GM19025 (cell line): ENCODE measurements at regions not wholly inside any gene's neighbourhood (a gene's known extent, or its start where the extent isn't known, plus 50 kb on each side); places are given as distances from the start of the nearest gene placed in this dataset.

Source experiments
- ATAC-seq: cut with Tn5 transposase; IDR thresholded peaks from one replicate; pipeline ENCODE4 v1.9.1; 2021; ENCODE audit warnings: mild to moderate bottlenecking, low read depth, moderate library complexity; ENCODE audit not compliant: unreplicated experiment

DNA sequence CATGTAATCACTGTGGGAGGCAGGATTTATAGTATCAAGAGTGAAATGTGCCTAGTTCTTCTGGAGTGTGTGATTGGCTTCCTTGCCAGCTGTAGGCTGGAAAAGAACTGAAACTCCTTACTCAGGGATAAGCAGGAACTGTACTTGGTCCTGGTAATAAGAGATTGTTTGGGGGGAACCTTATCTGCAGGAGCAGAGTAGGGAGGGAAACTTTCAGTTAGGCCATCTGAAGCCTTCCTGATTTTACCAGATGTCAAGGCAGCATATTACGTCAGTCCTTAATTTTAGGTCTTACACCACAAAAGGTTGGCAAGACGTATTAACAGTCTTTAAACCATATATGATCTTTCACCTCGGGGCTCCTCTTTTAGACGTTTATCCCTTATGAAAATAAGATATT, 231.5 kb upstream of the FMR1 start:
- ATAC-seq = no peak

- ATAC-seq = no peak
Measured at GRCh38 chrX:147693511-147693910, 218.2 kb upstream of the FMR1 start.

- no peak for ATAC-seq
Measured at GRCh38 chrX:147699061-147699460, 212.7 kb upstream of the FMR1 start.

DNA sequence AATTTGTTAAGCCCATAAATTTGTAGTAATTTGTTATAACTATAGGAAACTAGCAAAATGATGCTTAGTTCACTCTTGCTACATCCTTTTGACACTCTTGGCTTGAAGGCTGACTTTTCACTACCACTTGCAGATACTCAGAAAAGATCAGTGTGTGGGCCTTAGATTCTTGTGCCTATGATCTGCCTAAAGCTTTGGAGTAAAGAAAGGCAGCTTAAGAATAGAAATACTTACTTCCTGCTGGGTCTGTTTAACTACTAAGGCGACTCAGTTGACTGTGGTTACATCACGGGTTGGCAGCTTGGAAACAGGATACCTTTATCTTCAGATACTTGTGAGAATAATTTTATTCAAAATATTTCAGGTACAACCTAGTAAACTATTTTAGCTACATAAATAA, 201.4 kb upstream of the FMR1 start:
- no peak for ATAC-seq

- no peak for ATAC-seq
Measured at GRCh38 chrX:147733369-147733768, 178.3 kb upstream of the FMR1 start.

DNA sequence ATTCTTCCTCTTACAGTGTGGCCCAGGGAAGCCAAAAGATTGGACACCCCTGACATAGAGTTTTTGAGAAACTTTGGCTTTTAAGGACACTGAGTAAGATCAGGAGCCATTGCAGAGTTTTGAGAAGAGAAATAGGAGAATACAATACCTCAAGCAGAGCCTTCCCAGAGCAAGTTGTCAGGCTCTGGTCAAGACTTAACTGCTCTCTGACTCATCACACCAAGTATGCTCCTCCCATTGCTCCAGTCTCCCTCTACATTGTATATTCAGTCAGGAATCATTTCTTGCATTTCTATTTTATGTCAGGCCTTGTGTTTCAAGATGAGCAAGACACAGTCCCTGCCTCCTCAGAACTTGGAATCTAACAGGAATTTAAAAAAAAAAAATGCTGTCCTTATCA, 176.4 kb upstream of the FMR1 start:
- ATAC-seq = no peak

DNA sequence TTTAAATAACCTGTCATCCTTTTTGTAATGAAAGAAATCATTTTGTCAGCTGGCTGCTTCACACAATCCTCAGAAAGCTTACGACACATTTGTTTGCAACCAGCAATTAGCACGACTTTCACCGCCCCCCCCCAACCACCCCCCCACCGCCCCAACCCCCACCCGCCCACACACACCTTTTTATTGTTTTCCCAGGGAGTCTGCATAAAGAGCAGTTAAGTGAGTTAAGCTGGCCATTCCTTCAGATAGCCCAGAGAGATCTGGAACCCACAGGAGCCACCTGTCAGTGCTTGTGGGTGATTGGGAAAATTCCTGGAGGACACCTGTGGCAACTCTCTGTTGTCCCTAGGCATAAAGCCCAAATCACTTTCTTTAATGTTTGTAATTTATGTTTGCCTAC, 175.7 kb upstream of the FMR1 start:
- no peak for ATAC-seq

DNA sequence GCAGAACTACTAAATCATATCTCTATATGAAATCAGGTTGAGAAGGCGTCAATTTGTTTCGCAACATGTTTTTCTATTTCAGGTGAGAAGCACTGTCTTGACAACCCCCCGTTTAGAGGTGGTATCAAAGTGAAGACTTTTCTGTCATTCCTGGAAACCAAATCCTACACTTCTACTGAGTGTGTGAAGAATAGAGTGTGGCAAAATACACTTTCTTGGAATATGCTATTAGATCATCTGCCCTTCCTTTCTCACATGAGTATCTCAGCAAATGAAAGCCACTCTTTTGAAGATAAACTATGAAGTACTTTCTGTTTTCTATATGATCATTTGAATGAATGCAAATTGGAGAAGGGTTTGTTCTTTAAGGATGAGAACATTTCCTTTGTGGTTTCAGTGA, 174.0 kb upstream of the FMR1 start:
- no peak for ATAC-seq

- ATAC-seq = no peak
Measured at GRCh38 chrX:147738265-147738664, 173.5 kb upstream of the FMR1 start.

- no peak for ATAC-seq
Measured at GRCh38 chrX:147739196-147739595, 172.5 kb upstream of the FMR1 start.

DNA sequence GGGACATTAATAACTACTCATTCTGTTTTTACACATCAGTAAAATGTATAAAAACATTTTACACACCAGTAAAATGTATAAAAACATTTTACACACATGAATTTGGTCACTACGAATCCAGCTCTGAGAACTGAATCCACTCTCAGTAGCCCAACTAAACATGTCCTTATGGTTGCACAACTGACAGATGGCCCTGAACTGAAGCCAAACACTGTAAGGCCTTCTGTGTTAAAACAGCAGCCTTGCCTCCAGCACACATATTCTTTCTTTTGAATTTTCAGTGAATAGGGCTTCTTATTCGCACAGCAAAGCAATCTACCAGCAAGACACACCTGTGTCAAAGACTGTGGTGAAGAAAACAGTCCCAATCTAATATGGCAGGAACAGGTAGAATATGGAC, 169.9 kb upstream of the FMR1 start:
- no peak for ATAC-seq

DNA sequence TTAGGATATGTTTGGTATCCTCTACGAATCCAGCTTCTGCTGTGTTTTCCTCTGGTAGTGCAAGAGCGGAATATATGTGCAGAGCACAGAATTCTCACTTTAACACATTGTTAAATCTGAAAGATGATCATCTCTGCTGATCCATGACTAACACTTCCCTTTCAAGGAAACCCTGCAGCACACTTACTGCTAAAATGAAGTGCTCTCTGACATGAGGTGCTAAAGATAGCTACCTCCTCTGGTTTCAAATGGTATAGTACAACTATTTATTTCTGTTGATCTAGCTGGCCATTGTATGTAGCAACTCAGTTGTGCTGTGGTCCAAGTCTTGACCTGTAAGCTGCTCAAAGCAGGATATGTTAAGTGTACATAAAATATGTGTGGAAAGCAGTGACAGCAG, 162.4 kb upstream of the FMR1 start:
- no peak for ATAC-seq

GRCh38 chrX:147757750-147758149, 154.0 kb upstream of the FMR1 start:
- no peak for ATAC-seq

GRCh38 chrX:147763131-147763530, 148.6 kb upstream of the FMR1 start:
- no peak for ATAC-seq

DNA sequence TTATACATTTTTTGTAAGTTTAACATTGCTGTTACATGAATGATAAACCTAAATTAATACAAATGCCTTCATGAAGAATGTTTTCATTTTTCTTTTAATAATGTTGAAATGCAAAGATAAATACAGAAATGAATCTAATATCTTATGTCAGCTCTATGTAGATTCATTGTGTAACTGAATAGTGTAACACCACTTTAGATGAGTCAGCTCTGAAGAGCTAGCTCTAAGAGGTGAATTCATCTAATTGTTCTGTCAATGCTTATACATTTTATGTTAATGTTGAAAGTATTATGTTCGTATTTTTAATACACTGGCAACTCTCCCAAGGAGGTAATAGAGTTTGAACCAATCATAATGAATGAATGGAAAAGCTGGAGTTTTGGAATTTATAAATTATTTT, 146.9 kb upstream of the FMR1 start:
- ATAC-seq = no peak

GRCh38 chrX:147770858-147771257, 140.9 kb upstream of the FMR1 start:
- no peak for ATAC-seq

GRCh38 chrX:147776988-147777387, 134.7 kb upstream of the FMR1 start:
- ATAC-seq = no peak

DNA sequence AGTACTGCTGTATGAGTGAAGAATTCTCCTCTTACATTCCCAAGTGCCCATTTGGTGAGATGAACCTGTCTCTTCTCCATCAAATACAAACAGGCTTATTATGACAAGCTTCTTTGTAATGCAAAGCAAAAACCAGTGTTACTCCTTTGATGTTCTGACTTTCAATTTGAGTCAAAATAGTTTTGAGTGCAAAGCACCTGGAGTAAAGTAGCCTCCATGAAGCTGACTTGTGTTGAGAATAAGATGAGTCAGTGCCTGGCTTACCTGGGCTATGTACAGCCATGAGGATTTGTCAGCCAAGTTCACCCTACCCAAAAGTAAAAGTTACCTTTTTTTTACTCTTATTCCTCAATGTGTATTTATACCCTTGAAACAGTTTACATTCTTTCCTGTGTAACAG, 132.5 kb upstream of the FMR1 start:
- ATAC-seq = no peak

DNA sequence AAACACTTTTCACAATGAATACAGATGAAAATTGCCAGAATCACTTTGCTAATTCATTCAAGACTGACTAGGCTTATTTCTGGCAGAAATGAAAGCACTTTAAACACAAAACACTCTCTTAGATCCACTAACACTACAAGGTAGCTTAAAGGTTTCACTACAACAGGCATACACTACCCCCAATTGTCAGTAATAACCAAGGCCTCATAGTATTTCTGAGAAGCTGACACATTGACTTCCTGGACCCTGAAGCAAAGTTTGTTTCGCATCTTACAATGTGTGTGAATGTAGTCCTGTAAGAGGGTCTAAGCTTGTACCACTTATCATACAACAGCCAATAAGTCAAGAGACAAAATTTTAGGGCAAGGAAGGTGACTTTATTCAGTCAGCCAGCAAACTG, 129.9 kb upstream of the FMR1 start:
- ATAC-seq = no peak

- no peak for ATAC-seq
Measured at GRCh38 chrX:147788641-147789350, 122.9 kb upstream of the FMR1 start.

DNA sequence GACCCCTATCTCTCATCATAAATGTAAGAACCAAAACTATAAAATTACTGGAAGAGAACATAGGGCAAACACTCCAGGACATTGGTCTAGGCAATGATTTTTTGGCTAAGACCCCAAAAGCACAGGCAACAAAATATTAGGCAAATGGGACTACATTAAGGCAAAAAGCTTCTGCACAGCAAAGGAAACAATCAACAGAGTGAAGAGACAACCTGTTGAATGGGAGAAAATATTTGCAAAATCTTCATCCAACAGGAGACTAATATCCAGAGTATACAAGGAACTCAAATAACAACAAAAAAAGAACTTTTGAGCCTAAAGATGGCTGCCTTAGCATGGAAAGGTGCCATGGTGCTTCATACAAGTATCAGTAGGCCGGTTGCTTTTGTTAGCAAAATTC, 111.1 kb upstream of the FMR1 start:
- ATAC-seq = no peak

DNA sequence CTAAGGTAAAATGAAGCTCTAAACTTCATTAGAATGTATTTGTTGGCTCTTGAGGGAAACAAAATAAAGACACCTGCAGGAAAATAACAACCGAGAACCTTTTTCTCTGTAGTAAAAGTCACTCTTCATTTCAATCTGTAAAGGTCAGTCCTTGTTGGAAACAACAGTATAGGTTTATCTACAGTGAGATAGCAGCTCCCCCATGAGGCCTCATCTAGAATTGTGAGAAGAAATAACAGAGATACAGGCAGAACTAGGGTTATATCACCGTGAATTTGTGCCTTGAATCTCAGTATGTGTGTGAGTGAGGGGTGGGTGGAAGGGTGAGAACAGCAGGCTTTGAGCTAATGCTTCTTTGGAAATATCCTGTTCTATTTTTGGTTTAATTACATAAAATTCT, 107.8 kb upstream of the FMR1 start:
- ATAC-seq = no peak

- no peak for ATAC-seq
Measured at GRCh38 chrX:147811803-147812202, 99.9 kb upstream of the FMR1 start.
